Gastroesophageal sphincter (tissue), 4 donors: ENCODE measurements at regions not wholly inside any gene's neighbourhood (a gene's known extent, or its start where the extent isn't known, plus 50 kb on each side); places are given as distances from the start of the nearest gene placed in this dataset.

ENCODE experiments used
- ATAC-seq: fragments of 150-250 bp; one replicate; pipeline ENCODE4 v1.9.1; 2016; ENCODE audit warnings: mild to moderate bottlenecking, moderate library complexity
- H3K27ac ChIP-seq, 4 donors: fragments of 200-600 bp; sonication (generic) in 3 of 4; 1 replicate in 3 of 4; 2 replicates in 1 of 4; pipeline ENCODE4 v1.5.1; 2016 to 2019
- H3K27me3 ChIP-seq: fragments of 200-600 bp; sonication (generic); one replicate; pipeline ENCODE4 v1.5.1; 2019
- H3K36me3 ChIP-seq, 2 donors: fragments of 200-600 bp; sonication (generic); one replicate each; pipeline ENCODE4 v1.5.1; 2019; ENCODE audit warnings: control low read depth in 1 of 2
- H3K4me1 ChIP-seq, 3 donors: fragments of 200-600 bp; sonication (generic); 1 replicate in 2 of 3; 2 replicates in 1 of 3; pipeline ENCODE4 v1.5.1; 2016 to 2019; ENCODE audit warnings: control low read depth in 2 of 3
- H3K4me3 ChIP-seq, 2 donors: fragments of 200-600 bp; sonication (generic); one replicate each; pipeline ENCODE4 v1.5.1; 2019; ENCODE audit warnings: mild to moderate bottlenecking in 1 of 2, moderate library complexity in 1 of 2
- H3K9me3 ChIP-seq, 3 donors: fragments of 200-600 bp; sonication (generic); one replicate each; pipeline ENCODE4 v1.5.1; 2017 to 2019; ENCODE audit warnings: control low read depth in 2 of 3
- EP300 ChIP-seq: sonication (generic); formaldehyde crosslinking; IDR thresholded peaks from one replicate; pipeline ENCODE4 v1.6.1; 2017; ENCODE audit warnings: antibody characterized with exemption, mild to moderate bottlenecking
- POLR2A ChIP-seq, 2 donors: fragments of 450-650 bp; IDR thresholded peaks; one replicate each; pipeline ENCODE4 v1.6.1; 2017; ENCODE audit warnings: antibody characterized with exemption in 2 of 2, mild to moderate bottlenecking in 2 of 2, moderate library complexity in 1 of 2
- POLR2AphosphoS5 ChIP-seq: sonication (generic); formaldehyde crosslinking; IDR thresholded peaks from one replicate; pipeline ENCODE4 v1.6.1; 2017; ENCODE audit warnings: antibody characterized with exemption
- WGBS, 2 donors: methylation state at CpG; one replicate each; pipeline ENCODE4 v1.1.5; 2018; ENCODE audit warnings: low coverage in 1 of 2; 5-methylcytosine and 5-hydroxymethylcytosine counted together
- TF ChIP-seq, protein P1 (sequence below), 4 experiments: fragments of 200-600 bp in 2 of 4; fragments of 450-650 bp in 2 of 4; sonication (generic) in 1 of 4; IDR thresholded peaks; one replicate each; pipeline ENCODE4 v1.5.1; 2017 to 2019; ENCODE audit warnings: antibody characterized with exemption in 4 of 4, mild to moderate bottlenecking in 2 of 4, moderate library complexity in 2 of 4

DNA sequence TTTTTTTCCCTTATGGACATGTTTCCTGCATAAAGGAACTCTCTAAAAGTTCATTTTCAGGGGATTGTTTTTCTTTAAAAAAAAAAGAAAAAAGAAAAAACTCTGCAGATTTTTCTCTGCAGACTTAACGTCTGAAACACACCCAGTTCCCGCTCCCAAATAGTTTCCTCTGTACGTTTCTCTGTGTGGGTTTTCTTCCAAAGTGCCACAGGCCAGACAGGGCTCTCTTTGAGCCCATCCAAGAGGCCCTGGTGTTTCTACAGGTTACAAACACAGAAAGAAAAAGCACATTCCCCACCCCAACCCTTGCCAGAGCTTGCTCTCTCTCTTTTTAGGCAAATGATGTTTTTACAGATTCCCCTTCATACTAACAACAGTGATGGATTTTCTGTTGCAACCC is 258.6 kb downstream of the FNDC1 start:
- WGBS, 2 donors: 59 to 64% methylated on average over 2 to 3 of the region's 3 CpGs
- Histone ChIP-seq H3K36me3 (no peaks in the 10 kb centered on the region), H3K4me1 (no peaks in the 10 kb centered on the region), H3K9me3 (peaks cover 0 to 17% (median 0%) of the 10 kb centered on the region in 3 donors), H3K27me3 (no peaks in the 10 kb centered on the region), H3K4me3 (no peak overlapping the region), H3K27ac (no peak overlapping the region)
- TF ChIP-seq POLR2A (IDR thresholded peaks at IDR 0.05) (no peak), POLR2AphosphoS5 (no peak), EP300 (no peak)
- TF ChIP-seq, protein P1, sequence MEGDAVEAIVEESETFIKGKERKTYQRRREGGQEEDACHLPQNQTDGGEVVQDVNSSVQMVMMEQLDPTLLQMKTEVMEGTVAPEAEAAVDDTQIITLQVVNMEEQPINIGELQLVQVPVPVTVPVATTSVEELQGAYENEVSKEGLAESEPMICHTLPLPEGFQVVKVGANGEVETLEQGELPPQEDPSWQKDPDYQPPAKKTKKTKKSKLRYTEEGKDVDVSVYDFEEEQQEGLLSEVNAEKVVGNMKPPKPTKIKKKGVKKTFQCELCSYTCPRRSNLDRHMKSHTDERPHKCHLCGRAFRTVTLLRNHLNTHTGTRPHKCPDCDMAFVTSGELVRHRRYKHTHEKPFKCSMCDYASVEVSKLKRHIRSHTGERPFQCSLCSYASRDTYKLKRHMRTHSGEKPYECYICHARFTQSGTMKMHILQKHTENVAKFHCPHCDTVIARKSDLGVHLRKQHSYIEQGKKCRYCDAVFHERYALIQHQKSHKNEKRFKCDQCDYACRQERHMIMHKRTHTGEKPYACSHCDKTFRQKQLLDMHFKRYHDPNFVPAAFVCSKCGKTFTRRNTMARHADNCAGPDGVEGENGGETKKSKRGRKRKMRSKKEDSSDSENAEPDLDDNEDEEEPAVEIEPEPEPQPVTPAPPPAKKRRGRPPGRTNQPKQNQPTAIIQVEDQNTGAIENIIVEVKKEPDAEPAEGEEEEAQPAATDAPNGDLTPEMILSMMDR (IDR thresholded peaks at IDR 0.05): no peak
- ATAC-seq: no peak

DNA sequence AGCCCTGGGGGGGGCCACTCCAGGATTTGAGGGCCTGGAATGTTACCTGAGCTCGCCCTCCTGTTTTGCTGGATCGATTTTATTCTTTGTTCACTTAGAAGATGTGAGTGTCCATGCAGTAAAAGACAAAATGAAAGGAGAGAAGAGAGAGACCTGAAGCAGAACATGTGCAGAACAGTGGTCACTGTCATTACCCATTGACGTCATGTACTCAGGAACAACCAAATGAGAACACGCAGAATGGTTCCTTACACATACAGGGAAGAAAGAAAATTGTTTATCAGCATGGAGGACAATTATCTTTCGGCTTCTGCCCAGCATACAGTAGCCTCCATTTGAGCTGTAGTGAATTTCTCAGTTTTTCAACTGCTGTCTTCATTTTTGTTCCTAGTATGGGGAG is 258.1 kb downstream of the FNDC1 start:
- ATAC-seq: no peak

DNA sequence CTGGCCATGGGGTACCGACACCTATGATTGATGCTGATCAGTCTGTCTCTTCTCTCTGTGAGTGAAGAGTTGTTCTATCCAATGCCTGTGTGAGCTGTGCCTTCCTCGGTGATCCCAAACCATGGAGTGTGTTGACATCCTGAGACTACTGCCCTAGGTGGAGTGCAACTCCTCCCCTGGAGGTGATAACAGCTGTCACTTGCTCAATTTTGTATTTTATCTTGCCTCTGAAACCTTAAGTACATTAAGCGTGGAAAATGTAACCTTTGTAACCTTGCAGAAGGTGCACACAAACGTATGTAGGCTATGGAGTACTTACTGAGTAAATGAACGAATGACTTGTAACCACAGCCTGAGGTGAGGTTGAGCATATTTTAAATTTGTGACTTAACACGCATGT is 256.2 kb downstream of the FNDC1 start:
- 95 to 96% methylated on average over 4 to 5 of the region's 6 CpGs for WGBS, 2 donors
- no peak for ATAC-seq
- Histone ChIP-seq H3K27ac (no peak overlapping the region), H3K4me3 (no peak overlapping the region), H3K9me3 (no peaks in the 10 kb centered on the region), H3K4me1 (no peaks in the 10 kb centered on the region), H3K27me3 (no peaks in the 10 kb centered on the region), H3K36me3 (no peaks in the 10 kb centered on the region)
- TF ChIP-seq EP300 (no peak), POLR2A (IDR thresholded peaks at IDR 0.05) (no peak), POLR2AphosphoS5 (no peak)
- TF ChIP-seq, protein P1 (IDR thresholded peaks at IDR 0.05): no peak

More for the DNA sequence above, 258.1 kb downstream of the FNDC1 start:
- no peak for TF ChIP-seq POLR2A (IDR thresholded peaks at IDR 0.05)
- TF ChIP-seq, protein P1 (IDR thresholded peaks at IDR 0.05): no peak
- no peak for TF ChIP-seq EP300
- TF ChIP-seq POLR2AphosphoS5: no peak
- no peaks in the 10 kb centered on the region for H3K36me3 ChIP-seq
- H3K4me3 ChIP-seq: no peak overlapping the region
- H3K27ac ChIP-seq: no peak overlapping the region
- H3K4me1 ChIP-seq: no peaks in the 10 kb centered on the region
- 89 to 100% methylated on average over 2 to 5 of the region's 5 CpGs for WGBS, 2 donors
- H3K27me3 ChIP-seq: no peaks in the 10 kb centered on the region
- peaks cover 0 to 13% (median 0%) of the 10 kb centered on the region in 3 donors for H3K9me3 ChIP-seq

DNA sequence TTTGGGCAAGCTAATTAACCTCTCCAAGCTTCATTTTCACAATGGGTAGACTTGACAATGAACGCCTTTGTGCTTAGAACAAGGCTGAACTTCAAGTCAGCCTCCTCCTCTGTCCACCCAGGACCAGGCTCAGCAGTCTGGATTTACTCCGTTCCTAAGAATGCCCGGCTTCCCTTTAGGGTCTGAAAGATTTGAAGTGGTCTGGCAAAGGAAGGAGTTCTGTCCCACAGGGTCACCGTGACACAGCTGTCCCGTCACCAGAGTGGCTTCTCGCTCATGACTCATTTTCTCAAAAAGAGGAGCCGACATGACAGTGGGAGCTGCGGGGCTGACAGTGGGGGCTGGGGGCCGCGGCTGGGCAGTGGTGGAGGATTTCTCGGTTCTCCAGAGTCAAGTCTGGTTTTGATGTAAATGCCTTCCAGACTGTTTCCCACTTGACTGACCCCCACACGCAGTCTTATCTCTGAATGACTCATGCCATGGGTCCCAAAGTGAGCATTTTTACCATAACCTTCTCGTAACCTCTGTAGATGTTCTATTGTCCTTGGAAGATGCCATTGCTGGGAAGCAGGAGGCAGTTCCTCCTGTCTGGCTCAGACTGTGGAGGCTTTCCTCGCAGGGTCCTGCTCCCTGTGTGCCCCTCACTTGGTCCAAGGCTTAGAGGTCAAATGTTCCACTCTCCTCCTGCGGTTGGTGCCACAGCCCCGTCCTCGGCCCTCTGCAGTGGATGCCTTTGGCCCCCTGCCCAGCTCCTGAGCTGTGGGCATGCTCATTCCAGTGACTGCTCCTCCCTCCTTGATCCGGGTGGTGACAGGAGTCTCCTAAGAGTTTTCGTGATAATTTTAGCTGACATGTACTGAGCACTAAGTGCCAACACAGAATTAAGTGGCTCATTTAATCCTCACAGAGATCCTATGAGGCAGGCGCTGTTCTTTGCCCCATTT is 253.1 kb downstream of the FNDC1 start:
- Histone ChIP-seq H3K36me3 (no peaks in the 10 kb centered on the region), H3K9me3 (no peaks in the 10 kb centered on the region), H3K27ac (no peak overlapping the region), H3K27me3 (no peaks in the 10 kb centered on the region), H3K4me1 (peaks cover 0 to 3% (median 0%) of the 10 kb centered on the region in 3 donors), H3K4me3 (no peak overlapping the region)
- WGBS, 2 donors: 61 to 72% methylated on average over 5 to 17 of the region's 20 CpGs
- no peak for TF ChIP-seq POLR2A (IDR thresholded peaks at IDR 0.05)
- TF ChIP-seq POLR2AphosphoS5: no peak
- TF ChIP-seq EP300: no peak
- TF ChIP-seq, protein P1 (IDR thresholded peaks at IDR 0.05): no peak
- no peak for ATAC-seq

DNA sequence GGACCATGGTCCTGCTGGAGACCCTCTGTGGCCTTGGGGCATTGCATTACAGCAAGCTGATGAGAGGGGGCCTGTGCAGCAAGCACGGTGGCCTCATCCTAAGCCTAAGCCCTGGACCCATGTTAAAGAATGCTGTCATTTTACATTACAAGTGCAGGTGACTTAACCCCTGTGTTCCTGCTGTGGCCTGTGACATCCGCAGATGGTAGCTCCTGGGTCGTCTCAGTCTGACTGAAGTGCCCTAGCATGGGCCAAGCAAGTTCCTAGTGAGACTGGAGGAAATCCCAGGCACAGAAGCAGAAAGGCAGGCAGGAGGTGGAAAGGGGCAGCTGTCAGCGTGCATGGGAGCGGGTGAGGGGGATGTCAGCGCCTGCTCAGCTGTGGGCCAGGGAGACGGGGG is 252.4 kb downstream of the FNDC1 start:
- Histone ChIP-seq H3K4me3 (no peak overlapping the region), H3K27ac (no peak overlapping the region), H3K9me3 (no peaks in the 10 kb centered on the region), H3K27me3 (no peaks in the 10 kb centered on the region), H3K36me3 (no peaks in the 10 kb centered on the region), H3K4me1 (peaks cover 0 to 3% (median 0%) of the 10 kb centered on the region in 3 donors)
- 100% methylated on average over 1 of the region's 7 CpGs; no CpG with 5 or more reads in 1 of the 2 donors for WGBS, 2 donors
- no peak for ATAC-seq
- TF ChIP-seq EP300 (no peak), POLR2AphosphoS5 (no peak), POLR2A (IDR thresholded peaks at IDR 0.05) (no peak)
- TF ChIP-seq, protein P1 (IDR thresholded peaks at IDR 0.05): no peak
